Peyer's patch (tissue), 4 donors: ENCODE measurements at regions not wholly inside any gene's neighbourhood (a gene's known extent, or its start where the extent isn't known, plus 50 kb on each side); places are given as distances from the start of the nearest gene placed in this dataset.
"Not testable (repeated sequence)": the region's sequence is repeated elsewhere in the genome, so short reads cannot be mapped to it uniquely, and the experiment has no call there.

Experiments
- DNase-seq, 3 donors: peaks; one replicate each; pipeline ENCODE4 v3.0.0-alpha.2; 2017 to 2019
- H3K27ac ChIP-seq, 4 donors: fragments of 200-600 bp; sonication (generic); one replicate each; pipeline ENCODE4 v1.5.1; 2016 to 2019
- H3K27me3 ChIP-seq, 2 donors: fragments of 200-600 bp; sonication (generic); one replicate each; pipeline ENCODE4 v1.5.1; 2019
- H3K36me3 ChIP-seq, 3 donors: fragments of 200-600 bp; sonication (generic); one replicate each; pipeline ENCODE4 v1.5.1; 2016 to 2019
- H3K4me1 ChIP-seq, 4 donors: fragments of 200-600 bp; sonication (generic); one replicate each; pipeline ENCODE4 v1.5.1; 2016 to 2019
- H3K4me3 ChIP-seq, 4 donors: fragments of 200-600 bp; sonication (generic); 1 replicate in 3 of 4; 2 replicates in 1 of 4; pipeline ENCODE4 v1.5.1; 2016 to 2019; ENCODE audit warnings: mild to moderate bottlenecking in 1 of 4
- H3K9me3 ChIP-seq, 4 donors: fragments of 200-600 bp; sonication (generic); one replicate each; pipeline ENCODE4 v1.5.1; 2016 to 2019; ENCODE audit warnings: mild to moderate bottlenecking in 1 of 4
- CTCF ChIP-seq, 6 experiments: fragments of 450-650 bp in 4 of 6; fragments of 200-600 bp in 2 of 6; sonication (generic) in 1 of 6; IDR thresholded peaks; one replicate each; pipeline ENCODE4 v1.5.1; 2017 to 2019; ENCODE audit warnings: antibody characterized with exemption in 6 of 6, mild to moderate bottlenecking in 3 of 6, moderate library complexity in 1 of 6
- POLR2A ChIP-seq, 2 donors: fragments of 450-650 bp; IDR thresholded peaks; one replicate each; pipeline ENCODE4 v1.5.1; 2017; ENCODE audit warnings: antibody characterized with exemption in 2 of 2, mild to moderate bottlenecking in 2 of 2, moderate library complexity in 2 of 2

- Histone ChIP-seq H3K36me3 (no peaks in the 10 kb centered on the region), H3K27ac (no peak overlapping the region), H3K4me1 (no peaks in the 10 kb centered on the region), H3K27me3 (no peaks in the 10 kb centered on the region), H3K9me3 (no peaks in the 10 kb centered on the region), H3K4me3 (no peak overlapping the region)
- no peak for TF ChIP-seq CTCF (IDR thresholded peaks at IDR 0.05)
- TF ChIP-seq POLR2A (IDR thresholded peaks at IDR 0.05) = no peak
- no peak for DNase-seq
These were observed 402.4 kb downstream of the BTG1 start for GRCh38 chr12:91743280-91743679.

GRCh38 chr12:91741932-91742331, 403.7 kb downstream of the BTG1 start:
- DNase-seq = no peak
- Histone ChIP-seq H3K9me3 (no peaks in the 10 kb centered on the region), H3K36me3 (no peaks in the 10 kb centered on the region), H3K27ac (no peak overlapping the region), H3K27me3 (no peaks in the 10 kb centered on the region), H3K4me3 (no peak overlapping the region), H3K4me1 (no peaks in the 10 kb centered on the region)
- TF ChIP-seq CTCF (IDR thresholded peaks at IDR 0.05) (no peak), POLR2A (IDR thresholded peaks at IDR 0.05) (no peak)

- not testable (repeated sequence) for DNase-seq, H3K36me3 ChIP-seq, H3K4me1 ChIP-seq, H3K27ac ChIP-seq, H3K9me3 ChIP-seq, H3K4me3 ChIP-seq, H3K27me3 ChIP-seq
These were observed 411.8 kb downstream of the BTG1 start for GRCh38 chr12:91733846-91734245.

- Histone ChIP-seq H3K27me3 (no peaks in the 10 kb centered on the region), H3K9me3 (no peaks in the 10 kb centered on the region), H3K36me3 (no peaks in the 10 kb centered on the region), H3K4me3 (no peak overlapping the region), H3K4me1 (no peaks in the 10 kb centered on the region), H3K27ac (no peak overlapping the region)
- DNase-seq = no peak
- TF ChIP-seq CTCF (IDR thresholded peaks at IDR 0.05) (no peak), POLR2A (IDR thresholded peaks at IDR 0.05) (no peak)
These were observed 413.6 kb downstream of the BTG1 start for GRCh38 chr12:91732086-91732485.

GRCh38 chr12:91729543-91729942, 416.1 kb downstream of the BTG1 start:
- DNase-seq = no peak
- no peak overlapping the region for H3K27ac ChIP-seq
- no peaks in the 10 kb centered on the region for H3K27me3 ChIP-seq
- no peaks in the 10 kb centered on the region for H3K36me3 ChIP-seq
- H3K4me3 ChIP-seq = no peak overlapping the region
- H3K4me1 ChIP-seq = no peaks in the 10 kb centered on the region
- no peak for TF ChIP-seq POLR2A (IDR thresholded peaks at IDR 0.05)
- TF ChIP-seq CTCF (IDR thresholded peaks at IDR 0.05) = no peak
- H3K9me3 ChIP-seq = no peaks in the 10 kb centered on the region

GRCh38 chr12:91723191-91723590, 422.5 kb downstream of the BTG1 start:
- Histone ChIP-seq H3K27ac (no peak overlapping the region), H3K4me3 (no peak overlapping the region), H3K4me1 (no peaks in the 10 kb centered on the region), H3K9me3 (no peaks in the 10 kb centered on the region), H3K36me3 (no peaks in the 10 kb centered on the region), H3K27me3 (no peaks in the 10 kb centered on the region)
- DNase-seq = no peak
- TF ChIP-seq POLR2A (IDR thresholded peaks at IDR 0.05) = no peak
- no peak for TF ChIP-seq CTCF (IDR thresholded peaks at IDR 0.05)
